Rectal smooth muscle tissue (tissue), 1 donor: ENCODE measurements at regions not wholly inside any gene's neighbourhood (a gene's known extent, or its start where the extent isn't known, plus 50 kb on each side); places are given as distances from the start of the nearest gene placed in this dataset.

ENCODE experiments used
- H3K27ac ChIP-seq: one replicate; pipeline ENCODE4 v1.7.0; 2013; ENCODE audit warnings: low read depth, low read length, inconsistent platforms
- H3K27me3 ChIP-seq: one replicate; pipeline ENCODE4 v1.7.0; 2013; ENCODE audit warnings: low read length; ENCODE audit not compliant: control insufficient read depth, insufficient read depth
- H3K36me3 ChIP-seq: one replicate; pipeline ENCODE4 v1.7.0; 2013; ENCODE audit warnings: low read length; ENCODE audit not compliant: control insufficient read depth, insufficient read depth
- H3K4me1 ChIP-seq: one replicate; pipeline ENCODE4 v1.7.0; 2013; ENCODE audit warnings: low read length; ENCODE audit not compliant: control insufficient read depth, insufficient read depth
- H3K4me3 ChIP-seq: one replicate; pipeline ENCODE4 v1.7.0; 2013; ENCODE audit warnings: low read length
- H3K9ac ChIP-seq: one replicate; pipeline ENCODE4 v1.7.0; 2013; ENCODE audit warnings: low read length

GRCh38 chr6:146891615-146892265, 293.0 kb downstream of the ADGB start:
- Histone ChIP-seq H3K27me3 (no peaks in the 10 kb centered on the region), H3K27ac (no peak overlapping the region), H3K4me1 (no peaks in the 10 kb centered on the region), H3K9ac (no peak overlapping the region), H3K4me3 (no peak overlapping the region), H3K36me3 (no peaks in the 10 kb centered on the region)

- Histone ChIP-seq H3K36me3 (no peaks in the 10 kb centered on the region), H3K9ac (no peak overlapping the region), H3K27ac (no peak overlapping the region), H3K4me1 (no peaks in the 10 kb centered on the region), H3K4me3 (no peak overlapping the region), H3K27me3 (no peaks in the 10 kb centered on the region)
Observed at GRCh38 chr6:146892283-146892612, 293.5 kb downstream of the ADGB start.

GRCh38 chr6:146892613-146893401, 294.0 kb downstream of the ADGB start:
- H3K27ac ChIP-seq: no peak overlapping the region
- no peak overlapping the region for H3K4me3 ChIP-seq
- H3K27me3 ChIP-seq: no peaks in the 10 kb centered on the region

DNA sequence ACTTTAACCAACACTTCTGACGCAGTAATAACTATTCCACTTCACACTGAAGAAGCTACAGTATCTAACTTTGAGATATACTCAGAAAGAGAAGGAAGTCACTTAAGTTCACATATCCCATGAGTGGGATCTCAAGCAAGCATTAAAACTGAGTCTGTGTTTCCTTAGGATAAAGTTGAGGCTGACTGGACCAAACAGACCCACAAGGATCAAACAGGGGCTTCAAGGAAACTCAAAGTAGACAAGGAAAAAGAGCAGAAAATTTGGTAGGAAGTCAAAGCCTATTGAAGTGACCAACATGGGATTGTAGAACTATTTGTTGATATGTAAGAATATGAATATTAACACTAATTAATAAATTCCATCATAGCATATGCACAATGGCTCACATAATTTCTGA, 294.9 kb downstream of the ADGB start:
- Histone ChIP-seq H3K36me3 (no peaks in the 10 kb centered on the region), H3K27me3 (no peaks in the 10 kb centered on the region), H3K4me1 (no peaks in the 10 kb centered on the region), H3K4me3 (no peak overlapping the region), H3K27ac (no peak overlapping the region), H3K9ac (no peak overlapping the region)

More at GRCh38 chr6:146892613-146893401, 294.0 kb downstream of the ADGB start:
- Histone ChIP-seq H3K9ac (no peak overlapping the region), H3K4me1 (no peaks in the 10 kb centered on the region), H3K36me3 (no peaks in the 10 kb centered on the region)

- H3K27ac ChIP-seq: no peak overlapping the region
- H3K4me1 ChIP-seq: no peaks in the 10 kb centered on the region
- no peaks in the 10 kb centered on the region for H3K27me3 ChIP-seq
- H3K36me3 ChIP-seq: no peaks in the 10 kb centered on the region
- no peak overlapping the region for H3K4me3 ChIP-seq
- no peak overlapping the region for H3K9ac ChIP-seq
Observed at GRCh38 chr6:146894624-146895023, 295.9 kb downstream of the ADGB start.

GRCh38 chr6:146895101-146895771, 296.5 kb downstream of the ADGB start:
- H3K27me3 ChIP-seq: no peaks in the 10 kb centered on the region
- no peak overlapping the region for H3K27ac ChIP-seq
- H3K36me3 ChIP-seq: no peaks in the 10 kb centered on the region
- H3K4me3 ChIP-seq: no peak overlapping the region
- no peaks in the 10 kb centered on the region for H3K4me1 ChIP-seq
- no peak overlapping the region for H3K9ac ChIP-seq

- no peak overlapping the region for H3K27ac ChIP-seq
- no peaks in the 10 kb centered on the region for H3K36me3 ChIP-seq
- no peaks in the 10 kb centered on the region for H3K27me3 ChIP-seq
- no peaks in the 10 kb centered on the region for H3K4me1 ChIP-seq
- no peak overlapping the region for H3K4me3 ChIP-seq
- H3K9ac ChIP-seq: no peak overlapping the region
Observed at GRCh38 chr6:146895772-146896061, 296.9 kb downstream of the ADGB start.

GRCh38 chr6:146896062-146896813, 297.5 kb downstream of the ADGB start:
- Histone ChIP-seq H3K27ac (no peak overlapping the region), H3K36me3 (no peaks in the 10 kb centered on the region), H3K9ac (no peak overlapping the region), H3K27me3 (no peaks in the 10 kb centered on the region), H3K4me1 (no peaks in the 10 kb centered on the region), H3K4me3 (no peak overlapping the region)

- H3K4me3 ChIP-seq: no peak overlapping the region
- H3K36me3 ChIP-seq: no peaks in the 10 kb centered on the region
- H3K27me3 ChIP-seq: no peaks in the 10 kb centered on the region
- no peak overlapping the region for H3K27ac ChIP-seq
- H3K9ac ChIP-seq: no peak overlapping the region
- no peaks in the 10 kb centered on the region for H3K4me1 ChIP-seq
Observed at GRCh38 chr6:146896960-146897701, 298.4 kb downstream of the ADGB start.

DNA sequence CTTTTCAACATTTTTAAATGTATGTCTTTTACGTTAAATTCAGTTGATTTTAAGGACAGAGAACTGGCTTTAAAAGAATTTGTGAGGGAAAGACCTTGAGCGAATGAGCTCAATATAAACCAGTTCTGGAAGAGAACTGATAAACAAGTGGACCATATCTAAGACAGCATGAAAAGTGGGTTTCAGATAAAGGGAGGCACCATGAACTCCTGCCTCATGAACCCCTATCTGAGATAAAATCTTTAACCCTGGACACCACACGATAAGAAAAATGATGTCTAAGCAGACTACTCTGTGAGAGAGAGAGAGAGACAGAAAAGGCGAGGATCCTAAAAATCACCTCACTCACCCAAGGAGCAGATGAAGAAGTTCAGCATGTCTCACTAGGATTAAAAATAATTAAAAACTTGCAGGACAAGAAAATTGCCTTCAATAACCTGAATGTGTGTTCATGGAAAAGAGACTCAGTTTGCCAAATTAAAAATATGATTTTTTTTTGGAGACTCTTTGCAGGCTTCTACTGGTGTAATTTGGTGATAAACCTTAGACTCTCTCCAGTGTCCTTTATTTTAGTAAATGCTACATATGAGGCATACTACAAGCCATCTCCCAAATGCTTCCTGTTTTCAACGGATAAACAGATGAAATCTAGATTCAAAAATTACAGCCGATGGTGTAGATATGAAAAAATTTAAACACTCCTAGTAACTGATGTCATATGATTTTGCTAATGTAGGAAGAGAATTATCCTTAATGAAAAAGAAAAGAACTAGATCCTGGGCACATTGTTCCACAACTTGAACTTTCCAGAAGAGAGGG, 299.5 kb downstream of the ADGB start:
- Histone ChIP-seq H3K4me1 (no peaks in the 10 kb centered on the region), H3K27me3 (no peaks in the 10 kb centered on the region), H3K4me3 (no peak overlapping the region), H3K27ac (no peak overlapping the region), H3K36me3 (no peaks in the 10 kb centered on the region), H3K9ac (no peak overlapping the region)

DNA sequence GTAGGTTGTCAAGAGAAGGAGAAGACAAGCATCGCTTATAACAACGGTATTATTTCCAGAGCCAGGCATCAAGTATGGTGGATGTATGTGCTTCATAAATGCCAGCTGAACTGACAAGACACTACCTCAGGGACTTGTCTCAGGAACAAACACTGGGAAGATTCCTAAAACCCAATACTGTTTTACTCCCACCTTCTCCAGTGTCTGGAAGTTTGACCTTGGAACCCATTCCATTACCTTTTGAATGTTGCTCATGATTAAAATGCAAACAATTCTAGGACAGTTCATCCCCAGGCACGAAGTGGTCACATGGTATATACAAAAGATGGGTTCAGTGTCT, 300.1 kb downstream of the ADGB start:
- Histone ChIP-seq H3K36me3 (no peaks in the 10 kb centered on the region), H3K9ac (no peak overlapping the region), H3K4me3 (no peak overlapping the region), H3K27me3 (no peaks in the 10 kb centered on the region), H3K27ac (no peak overlapping the region), H3K4me1 (no peaks in the 10 kb centered on the region)
